ENCODE measurements at regions not wholly inside any gene's neighbourhood (a gene's known extent, or its start where the extent isn't known, plus 50 kb on each side); places are given as distances from the start of the nearest gene placed in this dataset.

GRCh38 chr17:77899498-77899897 is 59.0 kb upstream of the TNRC6C start:
- DNase-seq, result no peak

GRCh38 chr17:77901481-77901880 is 57.0 kb upstream of the TNRC6C start:
- no peak for DNase-seq

- no peak for DNase-seq
Observed at GRCh38 chr17:77905266-77905665, 53.2 kb upstream of the TNRC6C start.

DNA sequence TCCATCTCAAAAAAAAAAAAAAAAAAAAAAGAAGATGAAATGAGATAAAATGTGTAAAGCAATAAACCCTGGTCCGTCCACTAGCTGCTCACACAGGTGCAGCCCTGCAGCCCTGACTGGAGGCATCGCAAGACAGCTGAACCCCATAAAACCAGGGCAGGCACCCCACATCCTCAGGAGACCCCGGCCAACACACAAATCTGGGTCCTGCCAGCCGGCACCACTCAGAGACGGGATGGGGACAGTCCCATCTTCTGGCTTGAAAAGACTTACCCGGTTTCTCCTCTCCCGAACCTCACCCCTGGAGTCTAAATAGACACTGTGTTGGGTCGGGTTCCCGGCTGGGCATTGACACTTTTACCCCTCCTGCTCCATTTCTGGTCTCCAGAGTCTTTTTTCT is 52.7 kb upstream of the TNRC6C start:
- DNase-seq, result no peak

DNA sequence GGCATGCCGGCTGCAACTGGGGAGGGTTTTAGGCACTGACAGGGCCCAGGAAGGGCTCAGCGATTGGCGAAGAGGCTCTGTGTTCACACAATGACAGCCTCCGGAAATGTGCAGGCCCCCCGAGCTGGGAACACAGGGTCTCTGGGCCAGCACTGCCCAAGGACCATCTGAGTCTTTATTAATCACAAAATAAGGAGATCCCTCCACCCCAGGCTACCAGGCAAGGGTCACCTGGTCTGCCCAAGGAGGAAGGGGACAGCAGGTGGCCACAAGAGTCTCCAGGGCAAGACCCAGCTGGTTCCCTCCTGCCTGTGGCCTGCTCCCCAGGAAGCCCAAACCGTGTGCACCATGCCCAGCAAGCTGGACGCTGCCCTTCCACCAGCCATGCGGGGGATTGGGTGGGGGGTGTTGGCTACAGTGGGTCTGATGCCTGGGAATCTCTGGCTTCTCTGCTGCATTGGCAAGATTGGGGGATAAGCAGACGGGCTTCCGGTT is 52.1 kb upstream of the TNRC6C start:
- no peak for DNase-seq

- DNase-seq, result no peak
Observed at GRCh38 chr17:77907497-77908461, 50.7 kb upstream of the TNRC6C start.

GRCh38 chr17:77908501-77908900 is 50.0 kb upstream of the TNRC6C start:
- DNase-seq, result no peak
